ENCODE measurements at regions not wholly inside any gene's neighbourhood (a gene's known extent, or its start where the extent isn't known, plus 50 kb on each side); places are given as distances from the start of the nearest gene placed in this dataset.

DNA sequence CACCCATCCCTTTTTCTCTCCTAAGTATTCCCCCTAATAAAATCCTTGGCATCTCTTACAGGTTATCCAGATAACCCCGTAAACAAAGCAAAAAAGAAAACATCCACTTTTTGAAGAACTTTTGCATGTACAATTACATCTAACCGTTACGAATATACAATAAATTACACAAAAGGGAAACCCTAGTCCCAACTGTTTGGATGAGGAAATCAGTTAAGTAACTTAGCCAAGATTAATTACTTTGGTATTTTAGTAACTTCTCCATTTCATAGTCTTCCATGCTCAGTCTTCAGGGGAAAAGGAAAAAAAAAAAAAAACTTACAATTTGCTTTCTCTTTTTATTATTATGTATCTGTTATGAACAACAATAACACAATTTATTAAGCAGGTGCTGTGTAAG is 212.9 kb downstream of the ACTL7B start:
- Histone ChIP-seq H3K79me2 (ENCODE audit: insufficient read depth, low read length) (no peaks in the 10 kb centered on the region), H4K5ac (ENCODE audit: insufficient read length, low read depth, low read length) (no peak overlapping the region), H3K18ac (ENCODE audit: insufficient read length, low read depth, low read length) (no peak overlapping the region), H3K23ac (ENCODE audit: insufficient read length, low read depth, low read length) (no peak overlapping the region), H2BK12ac (ENCODE audit: insufficient read length, low read depth, low read length) (no peak overlapping the region), H3K56ac (ENCODE audit: insufficient read length, low read depth, low read length) (no peak overlapping the region), H2AK5ac (ENCODE audit: insufficient read length, low read length) (no peak overlapping the region), H3K9me3 (ENCODE audit: control insufficient read depth, low read depth, low read length) (no peaks in the 10 kb centered on the region), H3K27me3 (ENCODE audit: insufficient read depth, low read length) (no peaks in the 10 kb centered on the region), H2AFZ (ENCODE audit: low read length) (no peak overlapping the region), H3K79me1 (ENCODE audit: insufficient read depth, low read depth, low read length, poor library complexity, severe bottlenecking) (no peaks in the 10 kb centered on the region), H4K91ac (ENCODE audit: insufficient read length, low read depth, low read length) (no peak overlapping the region), H2BK5ac (ENCODE audit: insufficient read length, low read length) (no peak overlapping the region), H2BK20ac (ENCODE audit: low read depth, low read length, poor library complexity, severe bottlenecking) (no peak overlapping the region), H3K23me2 (ENCODE audit: insufficient read length, low read depth, low read length, poor library complexity, severe bottlenecking) (no peaks in the 10 kb centered on the region), H3K9ac (ENCODE audit: extremely low read depth, insufficient read length, low read length) (no peak overlapping the region), H3T11ph (ENCODE audit: low read length) (no peak overlapping the region), H3K4ac (ENCODE audit: low read depth, low read length) (no peak overlapping the region), H4K20me1 (ENCODE audit: control insufficient read depth, insufficient read depth, insufficient read length) (no peaks in the 10 kb centered on the region), H3K4me1 (ENCODE audit: insufficient read depth, low read length) (no peaks in the 10 kb centered on the region), H4K8ac (replicated peaks; ENCODE audit: insufficient read length, low read depth, low read length) (no peak overlapping the region), H2BK120ac (ENCODE audit: low read depth, low read length, poor library complexity, severe bottlenecking) (no peak overlapping the region), H2BK15ac (ENCODE audit: low read depth, low read length) (no peak overlapping the region), H3K14ac (ENCODE audit: insufficient read depth, low read length) (no peak overlapping the region), H3K27ac (ENCODE audit: insufficient read length, low read depth, low read length) (no peak overlapping the region), H3K4me2 (ENCODE audit: insufficient read depth, insufficient read length, low read length) (no peak overlapping the region)
- no peaks in the 10 kb centered on the region for H3K4me1 Mint-ChIP-seq
- H3K4me3 Mint-ChIP-seq, result no peak overlapping the region
- WGBS (ENCODE audit: extremely low coverage, insufficient read length, low lambda C conversion rate), result no CpG with 5 or more reads among the region's 3 CpGs
- no peak overlapping the region for H3K27ac Mint-ChIP-seq
- TF ChIP-seq, protein P1, sequence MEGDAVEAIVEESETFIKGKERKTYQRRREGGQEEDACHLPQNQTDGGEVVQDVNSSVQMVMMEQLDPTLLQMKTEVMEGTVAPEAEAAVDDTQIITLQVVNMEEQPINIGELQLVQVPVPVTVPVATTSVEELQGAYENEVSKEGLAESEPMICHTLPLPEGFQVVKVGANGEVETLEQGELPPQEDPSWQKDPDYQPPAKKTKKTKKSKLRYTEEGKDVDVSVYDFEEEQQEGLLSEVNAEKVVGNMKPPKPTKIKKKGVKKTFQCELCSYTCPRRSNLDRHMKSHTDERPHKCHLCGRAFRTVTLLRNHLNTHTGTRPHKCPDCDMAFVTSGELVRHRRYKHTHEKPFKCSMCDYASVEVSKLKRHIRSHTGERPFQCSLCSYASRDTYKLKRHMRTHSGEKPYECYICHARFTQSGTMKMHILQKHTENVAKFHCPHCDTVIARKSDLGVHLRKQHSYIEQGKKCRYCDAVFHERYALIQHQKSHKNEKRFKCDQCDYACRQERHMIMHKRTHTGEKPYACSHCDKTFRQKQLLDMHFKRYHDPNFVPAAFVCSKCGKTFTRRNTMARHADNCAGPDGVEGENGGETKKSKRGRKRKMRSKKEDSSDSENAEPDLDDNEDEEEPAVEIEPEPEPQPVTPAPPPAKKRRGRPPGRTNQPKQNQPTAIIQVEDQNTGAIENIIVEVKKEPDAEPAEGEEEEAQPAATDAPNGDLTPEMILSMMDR (conservative IDR thresholded peaks at IDR 0.05), result no peak
- no peak for DNase-seq
- H3K9me3 Mint-ChIP-seq, result no peaks in the 10 kb centered on the region
- no peaks in the 10 kb centered on the region for H3K36me3 Mint-ChIP-seq (ENCODE audit: insufficient read depth in 1 of 3, low read depth in 3 of 3)
- peaks cover 3% of the 10 kb centered on the region; the same call in 1 of the 2 replicates for H3K27me3 Mint-ChIP-seq (ENCODE audit: low read depth)
